ENCODE measurements at regions not wholly inside any gene's neighbourhood (a gene's known extent, or its start where the extent isn't known, plus 50 kb on each side); places are given as distances from the start of the nearest gene placed in this dataset.
A peak's percentile ranks its signal among the peaks of the same experiment; 100 is the strongest.

GRCh38 chr5:115072266-115073064 lies 97.2 kb downstream of the TRIM36 start:
- no peak for DNase-seq
- H3K9me3 Mint-ChIP-seq: peaks cover 7% of the 10 kb centered on the region
- H3K36me3 Mint-ChIP-seq (ENCODE audit: low read depth): no peaks in the 10 kb centered on the region
- H3K4me1 Mint-ChIP-seq: peaks cover 13% of the 10 kb centered on the region
- peaks cover 18% of the 10 kb centered on the region for H3K27me3 Mint-ChIP-seq
- no peak overlapping the region for H3K27ac Mint-ChIP-seq
- intact Hi-C loops (cut with micrococcal nuclease): no loop called here
- no peak overlapping the region for H3K4me3 Mint-ChIP-seq

GRCh38 chr5:115070737-115071136 lies 99.0 kb downstream of the TRIM36 start:
- intact Hi-C loops (cut with micrococcal nuclease): no loop called here
- no peak for DNase-seq
- no peaks in the 10 kb centered on the region for H3K36me3 Mint-ChIP-seq (ENCODE audit: low read depth)
- H3K4me1 Mint-ChIP-seq: peaks cover 13% of the 10 kb centered on the region
- peaks cover 7% of the 10 kb centered on the region for H3K9me3 Mint-ChIP-seq
- no peak overlapping the region for H3K4me3 Mint-ChIP-seq
- H3K27me3 Mint-ChIP-seq: peaks cover 19% of the 10 kb centered on the region
- no peak overlapping the region for H3K27ac Mint-ChIP-seq

DNA sequence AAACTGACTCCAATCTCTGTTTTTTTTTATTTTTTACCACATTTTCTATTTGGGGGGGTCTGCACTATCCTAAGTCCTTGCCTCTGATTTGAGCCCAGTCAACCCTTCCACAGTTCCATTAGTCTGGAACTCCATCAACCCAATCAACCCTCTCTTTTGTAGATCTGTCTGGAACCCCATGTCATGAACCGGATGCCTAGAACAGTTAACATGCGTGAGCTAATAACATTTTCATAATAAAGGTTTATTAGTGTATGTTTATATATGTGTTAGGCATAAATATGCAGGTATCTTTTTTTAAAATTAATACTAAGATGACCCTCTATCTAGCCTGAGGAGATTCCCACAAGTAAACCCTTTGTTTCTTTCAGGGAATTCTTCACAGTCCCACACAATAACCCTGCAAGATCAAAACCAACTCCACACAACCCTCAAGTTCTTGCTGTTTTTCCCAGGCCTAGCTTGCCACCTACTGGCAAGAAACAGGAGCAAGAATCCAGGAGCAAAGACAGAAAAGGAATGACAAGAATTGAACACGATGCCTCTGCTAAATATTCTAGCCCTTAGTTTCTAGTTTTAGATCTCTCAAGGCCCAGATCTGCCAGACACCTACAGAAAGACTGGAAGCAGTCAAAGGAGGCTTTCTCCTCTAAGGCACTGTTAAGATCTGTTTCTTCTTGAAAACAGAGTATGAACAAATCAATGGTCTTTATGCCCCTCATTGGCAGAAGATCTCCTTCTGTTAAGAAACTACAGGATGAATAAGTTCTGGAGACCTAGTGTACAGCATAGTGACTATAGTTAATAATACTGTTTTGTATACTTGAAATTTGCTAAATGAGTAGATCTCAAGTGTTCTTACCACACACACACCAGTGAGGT lies 100.4 kb downstream of the TRIM36 start:
- Mint-ChIP-seq H3K27ac (no peak overlapping the region), H3K9me3 (peaks cover 7% of the 10 kb centered on the region), H3K4me1 (peaks cover 13% of the 10 kb centered on the region), H3K36me3 (ENCODE audit: low read depth) (no peaks in the 10 kb centered on the region), H3K27me3 (peaks cover 15% of the 10 kb centered on the region), H3K4me3 (no peak overlapping the region)
- DNase-seq: peak; percentile 57
- intact Hi-C loops (cut with micrococcal nuclease): no loop called here

GRCh38 chr5:115068239-115069086 lies 101.2 kb downstream of the TRIM36 start:
- peak overlapping the region; percentile 27 for H3K4me3 Mint-ChIP-seq
- intact Hi-C loops (cut with micrococcal nuclease): no loop called here

GRCh38 chr5:115064380-115064779 lies 105.3 kb downstream of the TRIM36 start:
- no peak overlapping the region for H3K27ac Mint-ChIP-seq
- DNase-seq: no peak
- intact Hi-C loops (cut with micrococcal nuclease): no loop called here
- H3K4me3 Mint-ChIP-seq: no peak overlapping the region
- peaks cover 2% of the 10 kb centered on the region for H3K27me3 Mint-ChIP-seq
- H3K9me3 Mint-ChIP-seq: peaks cover 7% of the 10 kb centered on the region
- peaks cover 7% of the 10 kb centered on the region for H3K4me1 Mint-ChIP-seq
- no peaks in the 10 kb centered on the region for H3K36me3 Mint-ChIP-seq (ENCODE audit: low read depth)

More at GRCh38 chr5:115068239-115069086, 101.2 kb downstream of the TRIM36 start:
- peak; percentile 68 for DNase-seq
- Mint-ChIP-seq H3K9me3 (peaks cover 7% of the 10 kb centered on the region), H3K4me1 (peaks cover 13% of the 10 kb centered on the region), H3K27me3 (peaks cover 15% of the 10 kb centered on the region), H3K36me3 (ENCODE audit: low read depth) (no peaks in the 10 kb centered on the region), H3K27ac (no peak overlapping the region)

DNA sequence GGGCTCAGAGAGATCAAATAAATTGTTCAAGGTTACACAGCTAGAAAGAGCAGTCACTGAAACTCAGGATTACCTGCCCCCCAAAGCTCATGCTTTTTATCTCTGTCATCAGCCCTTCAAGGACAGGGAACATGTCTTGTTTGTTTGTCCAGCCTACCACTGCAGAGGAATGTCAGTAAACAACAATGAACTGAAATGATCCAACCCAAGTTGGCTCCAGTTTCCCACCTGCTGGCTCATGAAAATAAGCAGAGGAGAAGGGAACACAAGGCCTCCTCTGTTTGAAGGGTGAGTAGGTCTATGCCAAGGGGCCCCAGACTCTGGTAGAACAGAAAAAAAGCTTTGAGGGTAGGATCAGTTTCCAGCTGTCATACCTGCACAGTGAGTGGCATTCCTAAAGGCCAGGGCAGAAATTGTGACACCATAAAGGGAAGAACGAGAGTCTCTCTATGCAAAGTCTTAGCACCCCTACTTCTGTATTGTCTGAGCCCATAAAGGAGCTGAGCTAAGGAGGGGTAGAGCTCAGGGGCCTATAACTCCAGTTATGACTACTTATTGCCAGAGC lies 115.2 kb downstream of the TRIM36 start:
- H3K27ac Mint-ChIP-seq: no peak overlapping the region
- no peaks in the 10 kb centered on the region for H3K36me3 Mint-ChIP-seq (ENCODE audit: low read depth)
- intact Hi-C loops (cut with micrococcal nuclease): no loop called here
- no peaks in the 10 kb centered on the region for H3K9me3 Mint-ChIP-seq
- H3K4me1 Mint-ChIP-seq: no peaks in the 10 kb centered on the region
- no peak for DNase-seq
- H3K27me3 Mint-ChIP-seq: no peaks in the 10 kb centered on the region
- H3K4me3 Mint-ChIP-seq: no peak overlapping the region

- no peak for DNase-seq
- no peaks in the 10 kb centered on the region for H3K27me3 Mint-ChIP-seq
- H3K27ac Mint-ChIP-seq: no peak overlapping the region
- H3K36me3 Mint-ChIP-seq (ENCODE audit: low read depth): no peaks in the 10 kb centered on the region
- H3K4me3 Mint-ChIP-seq: no peak overlapping the region
- intact Hi-C loops (cut with micrococcal nuclease): no loop called here
- no peaks in the 10 kb centered on the region for H3K4me1 Mint-ChIP-seq
- no peaks in the 10 kb centered on the region for H3K9me3 Mint-ChIP-seq
These were observed 116.8 kb downstream of the TRIM36 start for GRCh38 chr5:115052948-115053347.

- Mint-ChIP-seq H3K27me3 (no peaks in the 10 kb centered on the region), H3K36me3 (ENCODE audit: low read depth) (no peaks in the 10 kb centered on the region), H3K4me1 (no peaks in the 10 kb centered on the region), H3K27ac (no peak overlapping the region), H3K4me3 (no peak overlapping the region), H3K9me3 (no peaks in the 10 kb centered on the region)
- DNase-seq: no peak
- intact Hi-C loops (cut with micrococcal nuclease): no loop called here
These were observed 118.8 kb downstream of the TRIM36 start for GRCh38 chr5:115050866-115051265.

GRCh38 chr5:115033861-115034260 lies 135.8 kb downstream of the TRIM36 start:
- intact Hi-C loops (cut with micrococcal nuclease): no loop called here
- Mint-ChIP-seq H3K4me1 (no peaks in the 10 kb centered on the region), H3K9me3 (peaks cover 7% of the 10 kb centered on the region), H3K27me3 (no peaks in the 10 kb centered on the region), H3K4me3 (no peak overlapping the region), H3K27ac (no peak overlapping the region), H3K36me3 (ENCODE audit: low read depth) (no peaks in the 10 kb centered on the region)
- no peak for DNase-seq

GRCh38 chr5:115028557-115028956 lies 141.2 kb downstream of the TRIM36 start:
- Mint-ChIP-seq H3K4me3 (no peak overlapping the region), H3K36me3 (ENCODE audit: low read depth) (no peaks in the 10 kb centered on the region), H3K4me1 (no peaks in the 10 kb centered on the region), H3K9me3 (no peaks in the 10 kb centered on the region), H3K27ac (no peak overlapping the region), H3K27me3 (no peaks in the 10 kb centered on the region)
- intact Hi-C loops (cut with micrococcal nuclease): no loop called here
- no peak for DNase-seq

- Mint-ChIP-seq H3K4me3 (no peak overlapping the region), H3K27me3 (no peaks in the 10 kb centered on the region), H3K9me3 (no peaks in the 10 kb centered on the region), H3K4me1 (no peaks in the 10 kb centered on the region), H3K27ac (no peak overlapping the region), H3K36me3 (ENCODE audit: low read depth) (no peaks in the 10 kb centered on the region)
- DNase-seq: no peak
- intact Hi-C loops (cut with micrococcal nuclease): no loop called here
These were observed 144.8 kb downstream of the TRIM36 start for GRCh38 chr5:115024922-115025321.

DNA sequence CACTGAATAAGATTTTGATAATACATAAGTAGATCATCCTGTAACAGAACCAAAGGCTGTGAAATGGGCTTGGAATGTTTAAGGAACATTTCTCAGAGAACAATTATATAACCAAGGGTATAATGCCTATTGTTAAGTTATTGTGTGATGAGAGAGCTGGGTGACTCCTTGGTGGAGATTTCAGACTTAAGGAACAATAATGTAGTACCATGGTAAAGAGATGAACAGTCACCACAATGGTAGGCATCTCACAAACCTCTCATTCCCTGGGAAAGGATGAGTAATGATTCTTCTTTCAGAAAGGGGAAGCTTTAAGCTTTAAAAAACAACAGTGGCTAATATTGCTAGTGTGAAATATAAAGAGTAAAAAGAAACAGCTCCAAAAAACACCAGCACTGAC lies 147.4 kb downstream of the TRIM36 start:
- Mint-ChIP-seq H3K27ac (no peak overlapping the region), H3K4me1 (no peaks in the 10 kb centered on the region), H3K9me3 (no peaks in the 10 kb centered on the region), H3K36me3 (ENCODE audit: low read depth) (no peaks in the 10 kb centered on the region), H3K4me3 (no peak overlapping the region), H3K27me3 (no peaks in the 10 kb centered on the region)
- intact Hi-C loops (cut with micrococcal nuclease): no loop called here
- DNase-seq: no peak

GRCh38 chr5:115016646-115017045 lies 153.1 kb downstream of the TRIM36 start:
- DNase-seq: no peak
- intact Hi-C loops (cut with micrococcal nuclease): no loop called here
- Mint-ChIP-seq H3K27me3 (no peaks in the 10 kb centered on the region), H3K9me3 (no peaks in the 10 kb centered on the region), H3K36me3 (ENCODE audit: low read depth) (no peaks in the 10 kb centered on the region), H3K27ac (no peak overlapping the region), H3K4me1 (no peaks in the 10 kb centered on the region), H3K4me3 (no peak overlapping the region)
